ENCODE measurements at regions not wholly inside any gene's neighbourhood (a gene's known extent, or its start where the extent isn't known, plus 50 kb on each side); places are given as distances from the start of the nearest gene placed in this dataset.
"Not testable (repeated sequence)": the region's sequence is repeated elsewhere in the genome, so short reads cannot be mapped to it uniquely, and the experiment has no call there.

- no peak for DNase-seq (ENCODE audit: low read depth, low spot score)
Measured at GRCh38 chr2:61626827-61627226, 88.7 kb upstream of the XPO1 start.

GRCh38 chr2:61623747-61624146, 85.6 kb upstream of the XPO1 start:
- no peak for DNase-seq (ENCODE audit: low read depth, low spot score)

GRCh38 chr2:61620244-61621159, 82.3 kb upstream of the XPO1 start:
- no peak for DNase-seq (ENCODE audit: low read depth, low spot score)

- DNase-seq (ENCODE audit: low read depth, low spot score) = no peak
Measured at GRCh38 chr2:61619561-61619960, 81.4 kb upstream of the XPO1 start.

GRCh38 chr2:61617610-61618009, 79.5 kb upstream of the XPO1 start:
- no peak for DNase-seq (ENCODE audit: low read depth, low spot score)

GRCh38 chr2:61605245-61605644, 67.1 kb upstream of the XPO1 start:
- no peak for DNase-seq (ENCODE audit: low read depth, low spot score)

- DNase-seq (ENCODE audit: low read depth, low spot score) = no peak
Measured at GRCh38 chr2:61604433-61604832, 66.3 kb upstream of the XPO1 start.

- DNase-seq (ENCODE audit: low read depth, low spot score) = not testable (repeated sequence)
Measured at GRCh38 chr2:61598515-61599156, 60.5 kb upstream of the XPO1 start.

GRCh38 chr2:61597300-61598289, 59.4 kb upstream of the XPO1 start:
- no peak for DNase-seq (ENCODE audit: low read depth, low spot score)

GRCh38 chr2:61594201-61594600, 56.0 kb upstream of the XPO1 start:
- DNase-seq (ENCODE audit: low read depth, low spot score) = not testable (repeated sequence)

- not testable (repeated sequence) for DNase-seq (ENCODE audit: low read depth, low spot score)
Measured at GRCh38 chr2:61593648-61594047, 55.5 kb upstream of the XPO1 start.

GRCh38 chr2:61590214-61590613, 52.1 kb upstream of the XPO1 start:
- no peak for DNase-seq (ENCODE audit: low read depth, low spot score)

- DNase-seq (ENCODE audit: low read depth, low spot score) = no peak
Measured at GRCh38 chr2:61588566-61588965, 50.4 kb upstream of the XPO1 start.

Data from activated naive CD8-positive, alpha-beta T cell treated with anti-CD3 and anti-CD28 coated beads, Interleukin-2, amount 50 U/mL, for 16 hours (primary cell).